GM21381 (cell line): ENCODE measurements at regions not wholly inside any gene's neighbourhood (a gene's known extent, or its start where the extent isn't known, plus 50 kb on each side); places are given as distances from the start of the nearest gene placed in this dataset.
"Not testable (repeated sequence)": the region's sequence is repeated elsewhere in the genome, so short reads cannot be mapped to it uniquely, and the experiment has no call there.

Source experiments
- ATAC-seq: cut with Tn5 transposase; IDR thresholded peaks from one replicate; pipeline ENCODE4 v1.9.1; 2021; ENCODE audit warnings: mild to moderate bottlenecking, moderate library complexity; ENCODE audit not compliant: unreplicated experiment

- ATAC-seq, result no peak
These were observed 326.7 kb upstream of the THBS1 start for GRCh38 chr15:39254181-39254580.

GRCh38 chr15:39255760-39256159 is 325.1 kb upstream of the THBS1 start:
- no peak for ATAC-seq

GRCh38 chr15:39260391-39260790 is 320.5 kb upstream of the THBS1 start:
- ATAC-seq, result no peak

- ATAC-seq, result no peak
These were observed 320.1 kb upstream of the THBS1 start for GRCh38 chr15:39260791-39261190.

- ATAC-seq, result not testable (repeated sequence)
These were observed 319.3 kb upstream of the THBS1 start for GRCh38 chr15:39261397-39262183.

- ATAC-seq, result not testable (repeated sequence)
These were observed 317.7 kb upstream of the THBS1 start for GRCh38 chr15:39262995-39263772.

- ATAC-seq, result no peak
These were observed 315.6 kb upstream of the THBS1 start for GRCh38 chr15:39265261-39265660.

- ATAC-seq, result no peak
These were observed 314.0 kb upstream of the THBS1 start for GRCh38 chr15:39266890-39267289.

- no peak for ATAC-seq
These were observed 313.2 kb upstream of the THBS1 start for GRCh38 chr15:39267685-39268084.

GRCh38 chr15:39269352-39269751 is 311.5 kb upstream of the THBS1 start:
- ATAC-seq, result no peak

- no peak for ATAC-seq
These were observed 311.1 kb upstream of the THBS1 start for GRCh38 chr15:39269821-39270220.

- ATAC-seq, result no peak
These were observed 310.5 kb upstream of the THBS1 start for GRCh38 chr15:39270221-39270855.

- no peak for ATAC-seq
These were observed 309.9 kb upstream of the THBS1 start for GRCh38 chr15:39270934-39271333.

GRCh38 chr15:39272901-39273300 is 308.0 kb upstream of the THBS1 start:
- ATAC-seq, result no peak

- ATAC-seq, result no peak
These were observed 307.0 kb upstream of the THBS1 start for GRCh38 chr15:39273717-39274411.

GRCh38 chr15:39275066-39275465 is 305.8 kb upstream of the THBS1 start:
- ATAC-seq, result no peak

- ATAC-seq, result no peak
These were observed 301.6 kb upstream of the THBS1 start for GRCh38 chr15:39279311-39279710.

- no peak for ATAC-seq
These were observed 299.8 kb upstream of the THBS1 start for GRCh38 chr15:39281094-39281493.

- ATAC-seq, result no peak
These were observed 298.1 kb upstream of the THBS1 start for GRCh38 chr15:39282663-39283208.

- ATAC-seq, result no peak
These were observed 297.3 kb upstream of the THBS1 start for GRCh38 chr15:39283531-39283930.

GRCh38 chr15:39285071-39285470 is 295.8 kb upstream of the THBS1 start:
- ATAC-seq, result no peak
